Suprapubic skin (tissue), 4 donors: ENCODE measurements at regions not wholly inside any gene's neighbourhood (a gene's known extent, or its start where the extent isn't known, plus 50 kb on each side); places are given as distances from the start of the nearest gene placed in this dataset.

Source experiments
- CTCF ChIP-seq, 2 donors: fragments of 200-600 bp in 1 of 2; fragments of 450-650 bp in 1 of 2; sonication (generic) in 1 of 2; IDR thresholded peaks; one replicate each; pipeline ENCODE4 v1.5.1; 2016 to 2019; ENCODE audit warnings: antibody characterized with exemption in 2 of 2, mild to moderate bottlenecking in 1 of 2, moderate library complexity in 1 of 2
- POLR2A ChIP-seq, 2 donors: fragments of 450-650 bp; IDR thresholded peaks; one replicate each; pipeline ENCODE4 v1.6.1; 2017; ENCODE audit warnings: antibody characterized with exemption in 2 of 2, mild to moderate bottlenecking in 2 of 2, moderate library complexity in 2 of 2
- POLR2AphosphoS5 ChIP-seq, 3 donors: sonication (generic); formaldehyde crosslinking; IDR thresholded peaks; one replicate each; pipeline ENCODE4 v1.6.1; 2017; ENCODE audit warnings: antibody characterized with exemption in 3 of 3

GRCh38 chr10:85402541-85402940 is 964.1 kb downstream of the GRID1 start:
- no peak for TF ChIP-seq CTCF (IDR thresholded peaks at IDR 0.05)
- TF ChIP-seq POLR2AphosphoS5 (IDR thresholded peaks at IDR 0.05) = no peak
- no peak for TF ChIP-seq POLR2A (IDR thresholded peaks at IDR 0.05)
